Activated CD4-positive, alpha-beta T cell treated with anti-CD3 and anti-CD28 coated beads, Interleukin-2, Interleukin-6, amounts not matched to agents 100 ng/mL and 50 ng/mL, durations not matched to agents 16 hours and 8 hours (primary cell): ENCODE measurements at regions not wholly inside any gene's neighbourhood (a gene's known extent, or its start where the extent isn't known, plus 50 kb on each side); places are given as distances from the start of the nearest gene placed in this dataset.
"Not testable (repeated sequence)": the region's sequence is repeated elsewhere in the genome, so short reads cannot be mapped to it uniquely, and the experiment has no call there.

Experiments used
- DNase-seq: peaks from one replicate; pipeline ENCODE4 v3.0.0-alpha.2; 2020

DNA sequence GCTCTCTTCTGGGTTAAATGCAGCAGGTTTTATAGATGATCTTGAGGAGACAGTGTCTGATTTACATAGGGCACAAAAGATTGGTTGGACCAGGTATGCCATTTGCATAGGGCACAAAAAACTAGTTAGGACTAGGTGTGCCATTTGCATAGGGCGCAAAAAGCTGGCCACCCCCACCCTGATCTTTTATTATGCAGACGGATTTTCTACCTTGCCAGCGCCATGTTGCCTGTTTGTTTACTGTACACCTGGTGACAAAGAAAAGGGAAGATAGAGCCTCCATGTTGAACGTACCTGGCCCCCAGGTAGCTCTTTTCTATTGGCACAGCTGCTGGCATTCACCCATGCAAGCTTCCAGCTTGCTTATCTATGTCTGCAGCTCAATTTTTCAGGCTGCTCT is 790.4 kb downstream of the TTLL7 start:
- DNase-seq: not testable (repeated sequence)

DNA sequence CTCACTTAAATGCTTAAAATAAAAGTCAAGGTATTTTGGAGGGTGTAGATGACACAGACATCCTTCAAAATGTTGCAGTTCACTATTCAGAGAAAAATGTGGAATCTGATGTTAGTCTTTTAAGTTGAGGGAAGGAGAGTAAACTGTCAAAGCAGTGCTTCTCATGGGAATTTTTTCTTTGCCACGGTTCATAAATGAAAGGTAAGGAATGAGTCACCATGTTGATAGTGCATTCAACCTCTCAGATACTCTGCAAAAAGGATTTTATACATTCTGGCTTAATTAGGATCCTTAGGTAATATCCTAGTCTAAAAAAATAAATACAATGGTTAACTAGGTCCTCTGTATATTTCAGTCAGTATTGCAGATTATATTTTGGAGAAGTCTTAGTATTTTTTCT is 804.3 kb downstream of the TTLL7 start:
- not testable (repeated sequence) for DNase-seq

DNA sequence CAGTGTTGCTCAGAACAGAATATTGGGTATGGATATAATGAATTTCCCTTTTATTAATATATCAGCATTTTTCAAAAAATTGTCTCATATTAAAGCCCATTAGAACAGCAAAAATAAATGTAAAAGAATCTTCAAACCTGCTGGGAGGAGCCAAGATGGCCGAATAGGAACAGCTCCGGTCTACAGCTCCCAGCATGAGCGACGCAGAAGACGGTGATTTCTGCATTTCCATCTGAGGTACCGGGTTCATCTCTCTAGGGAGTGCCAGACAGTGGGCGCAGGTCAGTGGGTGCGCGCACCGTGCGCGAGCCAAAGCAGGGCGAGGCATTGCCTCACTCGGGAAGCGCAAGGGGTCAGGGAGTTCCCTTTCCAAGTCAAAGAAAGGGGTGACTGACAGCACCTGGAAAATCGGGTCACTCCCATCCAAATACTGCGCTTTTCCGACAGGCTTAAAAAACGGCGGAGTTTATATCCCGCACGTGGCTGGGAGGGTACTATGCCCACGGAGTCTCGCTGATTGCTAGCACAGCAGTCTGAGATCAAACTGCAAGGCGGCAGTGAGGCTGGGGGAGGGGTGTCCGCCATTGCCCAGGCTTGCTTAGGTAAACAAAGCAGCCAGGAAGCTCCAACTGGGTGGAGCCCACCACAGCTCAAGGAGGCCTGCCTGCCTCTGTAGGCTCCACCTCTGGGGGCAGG is 816.8 kb downstream of the TTLL7 start:
- not testable (repeated sequence) for DNase-seq

- DNase-seq: not testable (repeated sequence)
Measured at GRCh38 chr1:83180621-83181020, 818.3 kb downstream of the TTLL7 start.

- DNase-seq: not testable (repeated sequence)
Measured at GRCh38 chr1:83167634-83168033, 831.3 kb downstream of the TTLL7 start.

- DNase-seq: not testable (repeated sequence)
Measured at GRCh38 chr1:83163879-83164475, 835.0 kb downstream of the TTLL7 start.

DNA sequence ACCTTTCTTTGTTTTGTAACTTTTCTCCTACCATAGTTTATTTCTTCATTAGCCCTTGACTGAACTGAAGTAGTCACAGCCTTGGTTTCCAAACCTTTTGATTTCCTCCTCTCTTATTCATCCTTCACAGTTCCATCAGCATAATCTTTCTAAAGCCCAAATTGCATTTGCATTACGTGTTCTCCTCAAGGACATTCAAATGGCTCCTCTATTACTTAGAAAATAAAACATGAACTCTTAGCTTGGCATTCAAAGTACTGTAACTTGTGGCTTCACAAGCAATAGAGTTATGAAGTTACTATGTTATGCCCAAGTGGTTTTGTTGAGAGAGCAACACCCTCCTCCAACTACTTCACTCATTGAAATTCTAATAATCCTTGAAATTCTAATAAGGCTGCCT is 840.0 kb downstream of the TTLL7 start:
- not testable (repeated sequence) for DNase-seq

- DNase-seq: not testable (repeated sequence)
Measured at GRCh38 chr1:83154306-83154705, 844.6 kb downstream of the TTLL7 start.

- DNase-seq: not testable (repeated sequence)
Measured at GRCh38 chr1:83151167-83151898, 847.6 kb downstream of the TTLL7 start.

- DNase-seq: not testable (repeated sequence)
Measured at GRCh38 chr1:83150479-83150878, 848.5 kb downstream of the TTLL7 start.

DNA sequence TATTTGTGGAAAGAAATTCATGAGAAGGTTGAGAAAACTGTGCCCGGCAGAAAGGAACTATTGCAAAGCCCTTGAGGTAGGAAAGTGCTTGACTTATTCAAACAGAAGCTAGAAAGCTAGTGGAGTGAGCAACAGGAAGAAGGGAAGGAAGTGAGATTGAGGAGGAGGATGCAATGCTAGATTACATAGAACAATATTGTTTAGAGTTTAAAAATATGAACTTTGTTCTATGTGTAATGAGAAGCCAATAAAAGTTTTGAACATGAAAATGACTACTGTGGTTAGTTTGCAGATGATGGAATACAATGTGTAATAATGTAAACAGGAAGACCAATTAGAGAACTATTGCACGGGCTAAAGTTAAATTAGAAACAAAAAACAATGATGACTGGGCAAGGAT is 853.1 kb downstream of the TTLL7 start:
- DNase-seq: not testable (repeated sequence)

DNA sequence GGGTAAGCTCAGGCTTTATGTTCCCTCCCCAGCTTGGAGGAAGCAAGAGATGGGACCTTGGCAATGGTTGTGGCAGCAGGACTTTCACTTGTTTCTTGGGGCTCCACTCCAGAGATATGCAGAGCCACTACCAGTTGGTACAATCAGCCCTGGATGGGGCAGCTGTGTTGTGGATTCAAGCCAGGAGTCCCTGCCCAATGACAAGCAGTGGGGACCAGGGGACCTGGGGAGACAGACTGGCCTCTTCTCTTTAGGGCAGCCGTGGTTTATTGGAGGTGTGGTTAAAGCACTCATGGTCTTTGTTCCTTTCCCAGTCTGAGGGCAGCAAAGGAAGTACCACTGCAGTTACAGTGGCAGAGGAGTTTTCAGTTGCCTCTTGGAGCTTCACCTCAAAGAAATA is 856.1 kb downstream of the TTLL7 start:
- not testable (repeated sequence) for DNase-seq

DNA sequence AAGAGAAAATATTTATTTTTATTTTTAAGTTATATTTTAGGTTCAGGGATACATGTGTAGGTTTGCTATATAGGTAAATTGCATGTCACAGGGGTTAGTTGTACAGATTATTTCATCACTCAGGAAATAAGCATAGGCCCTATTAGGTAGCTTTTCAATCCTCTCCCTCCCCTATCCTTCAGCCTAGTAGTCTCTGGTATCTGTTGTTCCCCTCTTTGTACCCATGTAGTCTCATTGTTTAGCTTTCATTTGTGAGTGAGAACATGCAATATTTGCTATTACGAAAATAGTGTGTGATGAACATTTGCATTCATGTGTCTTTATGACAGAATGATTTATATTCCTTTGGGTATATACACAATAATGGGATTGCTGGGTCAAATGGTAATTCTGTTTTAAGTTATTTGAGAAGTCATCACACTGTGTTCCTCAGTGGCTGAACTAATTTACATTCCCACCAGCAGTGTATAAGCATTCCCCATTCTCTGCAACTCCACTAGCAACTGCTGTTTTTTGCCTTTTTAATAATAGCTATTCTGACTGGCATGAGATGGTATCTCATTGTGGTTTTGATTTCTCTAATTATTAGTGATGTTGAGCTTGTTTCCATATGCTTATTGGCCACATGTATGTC is 863.3 kb downstream of the TTLL7 start:
- not testable (repeated sequence) for DNase-seq

DNA sequence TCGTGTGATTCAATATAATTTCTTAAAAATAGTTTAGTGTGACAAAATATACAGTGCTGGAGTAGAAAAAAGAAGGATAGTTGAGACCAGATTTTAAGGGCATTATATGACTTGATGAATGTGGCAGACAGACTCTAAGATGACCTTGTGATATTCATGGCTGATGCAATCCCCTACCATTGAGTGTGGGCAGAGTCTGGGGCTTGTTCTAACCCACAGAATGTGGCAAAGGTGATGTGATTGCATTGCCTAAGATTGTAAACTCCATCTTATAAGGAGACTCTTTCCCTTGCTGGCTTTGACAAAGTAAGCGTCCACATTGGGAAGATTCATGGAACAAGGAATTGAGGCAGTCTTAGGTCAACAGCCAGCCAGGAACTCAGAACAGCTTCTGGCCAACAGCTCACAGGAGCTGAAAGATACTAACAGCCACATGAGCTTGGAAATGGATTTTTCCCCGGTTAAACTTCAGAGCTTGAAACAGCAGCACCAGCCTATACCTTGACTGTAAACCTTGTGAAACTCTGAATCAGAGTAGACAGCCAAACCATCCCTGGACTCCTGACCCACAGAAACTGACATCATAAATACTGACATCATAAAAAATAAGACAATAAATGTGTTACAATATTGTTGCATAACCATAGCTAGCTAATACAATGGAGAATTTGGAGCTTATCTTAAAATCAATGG is 864.5 kb downstream of the TTLL7 start:
- DNase-seq: not testable (repeated sequence)

GRCh38 chr1:83131692-83131955 is 867.3 kb downstream of the TTLL7 start:
- DNase-seq: no peak

- no peak for DNase-seq
Measured at GRCh38 chr1:83130886-83131691, 867.8 kb downstream of the TTLL7 start.

- no peak for DNase-seq
Measured at GRCh38 chr1:83129107-83129506, 869.8 kb downstream of the TTLL7 start.

- no peak for DNase-seq
Measured at GRCh38 chr1:83125456-83125855, 873.5 kb downstream of the TTLL7 start.

DNA sequence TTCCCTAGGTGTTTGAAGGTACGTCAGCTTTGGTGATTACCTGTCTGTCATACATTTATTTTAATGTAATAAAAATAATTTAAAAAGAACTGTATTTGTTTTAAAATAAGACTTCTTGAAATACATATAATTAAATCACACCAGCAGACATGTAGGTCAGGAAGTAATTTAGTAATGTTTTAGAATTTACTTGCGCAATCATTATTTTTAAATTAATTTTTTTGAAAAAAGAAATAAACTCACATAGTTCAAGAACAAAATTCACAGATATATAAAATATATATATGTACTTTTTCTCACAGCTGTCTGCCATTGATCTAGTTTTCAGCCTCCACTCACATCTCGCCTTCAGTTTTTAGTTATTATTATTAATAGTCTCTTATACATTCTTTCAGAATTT is 875.9 kb downstream of the TTLL7 start:
- no peak for DNase-seq

DNA sequence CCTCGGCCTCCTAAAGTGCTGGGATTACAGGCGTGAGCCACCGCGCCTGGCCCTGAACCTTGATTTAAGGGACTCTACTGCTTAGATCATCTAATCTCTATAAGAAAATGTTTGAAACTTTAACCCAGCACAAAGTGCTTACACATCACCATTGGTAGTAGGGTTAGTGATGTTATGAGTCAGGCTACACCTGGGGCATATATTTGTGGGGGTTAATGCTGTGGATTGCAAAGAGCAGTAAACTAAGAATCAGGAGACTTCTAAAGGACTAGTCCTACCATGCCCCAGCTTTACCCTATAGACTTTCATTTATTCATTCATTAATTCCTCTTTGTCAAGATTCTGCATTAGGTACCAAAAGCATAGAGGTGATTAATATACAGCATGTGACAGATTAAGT is 880.5 kb downstream of the TTLL7 start:
- no peak for DNase-seq

- not testable (repeated sequence) for DNase-seq
Measured at GRCh38 chr1:83117030-83117429, 881.9 kb downstream of the TTLL7 start.

- DNase-seq: no peak
Measured at GRCh38 chr1:83115785-83116184, 883.1 kb downstream of the TTLL7 start.
